B cell (primary cell): ENCODE measurements at regions not wholly inside any gene's neighbourhood (a gene's known extent, or its start where the extent isn't known, plus 50 kb on each side); places are given as distances from the start of the nearest gene placed in this dataset.

ENCODE experiments used
- EZH2 ChIP-seq: IDR thresholded peaks from 2 replicates; pipeline ENCODE4 v1.6.1; 2012; ENCODE audit warnings: borderline replicate concordance, low read depth, mild to moderate bottlenecking, moderate library complexity, low read length; ENCODE audit not compliant: insufficient read depth, poor library complexity, severe bottlenecking
- TF ChIP-seq, protein P1 (sequence below): fragments of 200-600 bp; IDR thresholded peaks from one replicate; pipeline ENCODE4 v1.8.0; 2022; ENCODE audit warnings: antibody characterized with exemption, mild to moderate bottlenecking

DNA sequence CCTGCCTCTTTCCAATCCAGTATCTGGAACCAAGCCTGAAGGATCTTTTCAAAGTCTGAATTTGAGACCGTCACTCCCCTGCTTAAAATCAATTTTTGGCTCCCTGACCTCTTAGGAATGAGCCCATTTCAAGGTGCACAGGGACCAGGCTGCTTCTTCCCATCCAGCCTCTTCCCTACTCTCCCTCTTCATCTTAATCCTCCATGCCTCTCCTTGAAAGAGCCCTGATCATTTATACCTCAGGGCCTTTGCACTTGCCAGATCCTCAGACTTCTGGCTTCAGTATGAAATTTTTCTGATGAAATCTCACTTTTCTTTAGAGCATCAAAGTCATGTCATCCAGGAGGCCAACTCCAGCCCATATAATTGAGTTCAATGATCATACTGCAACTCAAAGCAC is 399.5 kb upstream of the CELF2 start:
- TF ChIP-seq, protein P1, sequence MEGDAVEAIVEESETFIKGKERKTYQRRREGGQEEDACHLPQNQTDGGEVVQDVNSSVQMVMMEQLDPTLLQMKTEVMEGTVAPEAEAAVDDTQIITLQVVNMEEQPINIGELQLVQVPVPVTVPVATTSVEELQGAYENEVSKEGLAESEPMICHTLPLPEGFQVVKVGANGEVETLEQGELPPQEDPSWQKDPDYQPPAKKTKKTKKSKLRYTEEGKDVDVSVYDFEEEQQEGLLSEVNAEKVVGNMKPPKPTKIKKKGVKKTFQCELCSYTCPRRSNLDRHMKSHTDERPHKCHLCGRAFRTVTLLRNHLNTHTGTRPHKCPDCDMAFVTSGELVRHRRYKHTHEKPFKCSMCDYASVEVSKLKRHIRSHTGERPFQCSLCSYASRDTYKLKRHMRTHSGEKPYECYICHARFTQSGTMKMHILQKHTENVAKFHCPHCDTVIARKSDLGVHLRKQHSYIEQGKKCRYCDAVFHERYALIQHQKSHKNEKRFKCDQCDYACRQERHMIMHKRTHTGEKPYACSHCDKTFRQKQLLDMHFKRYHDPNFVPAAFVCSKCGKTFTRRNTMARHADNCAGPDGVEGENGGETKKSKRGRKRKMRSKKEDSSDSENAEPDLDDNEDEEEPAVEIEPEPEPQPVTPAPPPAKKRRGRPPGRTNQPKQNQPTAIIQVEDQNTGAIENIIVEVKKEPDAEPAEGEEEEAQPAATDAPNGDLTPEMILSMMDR: no peak
- no peak for TF ChIP-seq EZH2
